ENCODE measurements at regions not wholly inside any gene's neighbourhood (a gene's known extent, or its start where the extent isn't known, plus 50 kb on each side); places are given as distances from the start of the nearest gene placed in this dataset.

GRCh38 chr4:10958226-10958856 is 273.8 kb upstream of the CLNK start:
- in situ Hi-C loops (cut with MboI), result no loop called here
- BruUV-seq (replicated peaks), result no TSS peak
- no peak overlapping the region for H2AFZ ChIP-seq (ENCODE audit: low read depth, low read length)
- H3K79me2 ChIP-seq (ENCODE audit: control insufficient read depth, insufficient read depth, low read length), result no peaks in the 10 kb centered on the region
- ATAC-seq, result no peak
- CTCF ChIA-PET (ENCODE audit: low intra/inter-chr PET ratio), result no interaction called here
- H3K9me1 ChIP-seq (ENCODE audit: control insufficient read depth, insufficient read depth, low read length), result no peaks in the 10 kb centered on the region
- no peaks in the 10 kb centered on the region for H4K20me1 ChIP-seq (replicated peaks; ENCODE audit: control insufficient read depth, insufficient read depth, low read length)
- intact Hi-C loops (cut with micrococcal nuclease), result no loop called here
- H3K4me3 ChIP-seq, result no peak overlapping the region
- POLR2A ChIA-PET, result no interaction called here
- H3K9me3 ChIP-seq (replicated peaks; ENCODE audit: control insufficient read depth, insufficient read depth, low read depth, low read length), result no peaks in the 10 kb centered on the region
- WGBS (ENCODE audit: insufficient coverage, low coverage, missing lambda C conversion rate), result 0% methylated on average over 5 of the region's 5 CpGs
- H3K27ac ChIP-seq (ENCODE audit: extremely low read depth, low read depth, low read length), result no peak overlapping the region
- H3K4me1 ChIP-seq (replicated peaks in 1 of 2; ENCODE audit: control insufficient read depth in 2 of 2, insufficient read depth in 2 of 2, low read length in 2 of 2), result no peaks in the 10 kb centered on the region
- no peak overlapping the region for H3K4me2 ChIP-seq (ENCODE audit: insufficient read depth, low read length)
- H3K27me3 ChIP-seq (ENCODE audit: control insufficient read depth in 2 of 2, insufficient read depth in 2 of 2, low read length in 2 of 2), result no peaks in the 10 kb centered on the region
- H3K36me3 ChIP-seq (ENCODE audit: control insufficient read depth, insufficient read depth, low read length), result no peaks in the 10 kb centered on the region
- H3K9ac ChIP-seq (ENCODE audit: insufficient read depth in 1 of 2, low read depth in 2 of 2, low read length in 2 of 2), result no peak overlapping the region
- no peak for FAIRE-seq
- no peak for DNase-seq (ENCODE audit: extremely low read depth in 1 of 4, low spot score in 3 of 4)
- TF ChIP-seq CREBBP (IDR thresholded peaks at IDR 0.05; ENCODE audit: low read depth, low read length) (no peak), THAP7 (CRISPR knock-in tag; IDR thresholded peaks at IDR 0.05) (no peak), E2F5 (CRISPR knock-in tag; IDR thresholded peaks at IDR 0.05) (no peak), MBD2 (IDR thresholded peaks at IDR 0.05; ENCODE audit: borderline replicate concordance, low read depth) (no peak), ZNF717 (CRISPR knock-in tag; IDR thresholded peaks at IDR 0.05) (no peak), TOE1 (IDR thresholded peaks at IDR 0.05; ENCODE audit: borderline replicate concordance) (no peak), TOE1 (CRISPR knock-in tag; IDR thresholded peaks at IDR 0.05; ENCODE audit: borderline replicate concordance, low read depth) (no peak), RHOXF2B (CRISPR knock-in tag; conservative IDR thresholded peaks at IDR 0.05) (no peak), ARID3A (IDR thresholded peaks at IDR 0.05; ENCODE audit: borderline replicate concordance, low read depth, low read length) (no peak), ZNF431 (CRISPR knock-in tag; IDR thresholded peaks at IDR 0.05) (no peak), CTCF (IDR thresholded peaks at IDR 0.05 in 2 of 3, conservative IDR thresholded peaks at IDR 0.05 in 1 of 3; ENCODE audit: insufficient read depth in 2 of 3, low read depth in 1 of 3, low read length in 3 of 3) (no peak), PML (IDR thresholded peaks at IDR 0.05; ENCODE audit: low read length) (no peak), PYGO2 (tag; IDR thresholded peaks at IDR 0.05) (no peak), SAP30 (IDR thresholded peaks at IDR 0.05; ENCODE audit: borderline replicate concordance, insufficient read depth, low read depth, low read length, poor library complexity, severe bottlenecking) (no peak)
